ENCODE measurements at regions not wholly inside any gene's neighbourhood (a gene's known extent, or its start where the extent isn't known, plus 50 kb on each side); places are given as distances from the start of the nearest gene placed in this dataset.

DNA sequence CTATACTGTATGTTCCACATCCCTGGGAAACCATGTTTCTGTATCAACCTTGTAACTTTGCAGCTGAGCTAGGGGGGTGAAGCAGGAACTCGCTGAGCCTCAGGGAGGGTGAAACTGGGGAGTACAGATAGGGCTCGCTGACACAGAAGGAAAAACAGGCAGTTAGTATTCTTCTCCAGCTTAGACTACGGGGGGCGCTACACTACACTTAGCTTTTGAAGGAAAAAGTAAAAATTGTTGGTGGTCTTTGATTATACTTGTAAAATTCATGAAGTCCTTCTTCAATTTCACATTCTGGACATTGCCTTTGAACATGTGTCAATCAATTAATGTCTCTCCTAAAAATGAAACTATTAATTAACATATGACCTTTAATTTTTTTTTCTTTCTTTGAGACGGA lies 73.5 kb upstream of the RGMA start:
- Histone ChIP-seq H3K4me3 (no peak overlapping the region), H3K4me1 (no peaks in the 10 kb centered on the region), H3K27me3 (peaks cover 0 to 10% (median 0%) of the 10 kb centered on the region in 4 donors), H3K27ac (no peak overlapping the region), H3K9me3 (no peaks in the 10 kb centered on the region), H3K36me3 (no peaks in the 10 kb centered on the region)
- 79 to 94% methylated on average over 5 of the region's 5 CpGs for WGBS, 2 donors
- intact Hi-C loops (cut with DNase I) = no loop called here
- no peak for DNase-seq
- no peak for TF ChIP-seq POLR2A (IDR thresholded peaks at IDR 0.05)
- TF ChIP-seq, protein P1, sequence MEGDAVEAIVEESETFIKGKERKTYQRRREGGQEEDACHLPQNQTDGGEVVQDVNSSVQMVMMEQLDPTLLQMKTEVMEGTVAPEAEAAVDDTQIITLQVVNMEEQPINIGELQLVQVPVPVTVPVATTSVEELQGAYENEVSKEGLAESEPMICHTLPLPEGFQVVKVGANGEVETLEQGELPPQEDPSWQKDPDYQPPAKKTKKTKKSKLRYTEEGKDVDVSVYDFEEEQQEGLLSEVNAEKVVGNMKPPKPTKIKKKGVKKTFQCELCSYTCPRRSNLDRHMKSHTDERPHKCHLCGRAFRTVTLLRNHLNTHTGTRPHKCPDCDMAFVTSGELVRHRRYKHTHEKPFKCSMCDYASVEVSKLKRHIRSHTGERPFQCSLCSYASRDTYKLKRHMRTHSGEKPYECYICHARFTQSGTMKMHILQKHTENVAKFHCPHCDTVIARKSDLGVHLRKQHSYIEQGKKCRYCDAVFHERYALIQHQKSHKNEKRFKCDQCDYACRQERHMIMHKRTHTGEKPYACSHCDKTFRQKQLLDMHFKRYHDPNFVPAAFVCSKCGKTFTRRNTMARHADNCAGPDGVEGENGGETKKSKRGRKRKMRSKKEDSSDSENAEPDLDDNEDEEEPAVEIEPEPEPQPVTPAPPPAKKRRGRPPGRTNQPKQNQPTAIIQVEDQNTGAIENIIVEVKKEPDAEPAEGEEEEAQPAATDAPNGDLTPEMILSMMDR (IDR thresholded peaks at IDR 0.05) = no peak

DNA sequence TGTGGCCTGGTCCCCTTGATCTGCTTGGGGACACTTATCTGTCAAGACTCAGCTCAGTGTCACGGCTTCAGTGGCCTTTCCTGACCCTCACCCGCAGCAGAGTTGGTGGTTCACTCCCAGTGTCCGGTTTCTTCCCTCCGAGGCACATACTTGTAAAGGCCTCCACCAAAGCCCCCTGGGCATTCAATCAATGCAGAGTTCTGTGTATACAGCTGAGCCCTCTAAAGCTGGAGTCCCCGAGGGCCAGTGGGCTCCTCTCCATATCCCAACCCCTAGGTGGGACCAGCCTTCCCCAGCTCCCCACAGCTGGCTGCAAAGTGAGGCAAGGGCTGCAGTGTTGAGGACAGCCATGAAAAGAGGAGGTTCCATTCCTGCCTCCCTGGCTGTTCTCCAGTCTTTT lies 70.9 kb upstream of the RGMA start:
- Histone ChIP-seq H3K36me3 (no peaks in the 10 kb centered on the region), H3K27ac (no peak overlapping the region), H3K9me3 (no peaks in the 10 kb centered on the region), H3K4me3 (no peak overlapping the region), H3K27me3 (no peaks in the 10 kb centered on the region), H3K4me1 (no peaks in the 10 kb centered on the region)
- WGBS, 2 donors = 36 to 75% methylated on average over 1 to 4 of the region's 5 CpGs
- intact Hi-C loops (cut with DNase I) = no loop called here
- no peak for DNase-seq
- TF ChIP-seq, protein P1 (IDR thresholded peaks at IDR 0.05) = no peak
- no peak for TF ChIP-seq POLR2A (IDR thresholded peaks at IDR 0.05)

- Histone ChIP-seq H3K4me3 (no peak overlapping the region), H3K27ac (no peak overlapping the region), H3K9me3 (no peaks in the 10 kb centered on the region), H3K4me1 (peaks cover 0 to 6% (median 0%) of the 10 kb centered on the region in 3 donors), H3K36me3 (no peaks in the 10 kb centered on the region), H3K27me3 (no peaks in the 10 kb centered on the region)
- TF ChIP-seq POLR2A (IDR thresholded peaks at IDR 0.05) = no peak
- TF ChIP-seq, protein P1 (IDR thresholded peaks at IDR 0.05) = no peak
- DNase-seq = no peak
- WGBS, 2 donors = 82% methylated on average over 7 to 9 of the region's 13 CpGs
- intact Hi-C loops (cut with DNase I) = no loop called here
These were observed 69.3 kb upstream of the RGMA start for GRCh38 chr15:93158097-93158900.

GRCh38 chr15:93154666-93155065 lies 65.7 kb upstream of the RGMA start:
- no peak overlapping the region for H3K4me3 ChIP-seq
- 62 to 70% methylated on average over 5 of the region's 5 CpGs for WGBS, 2 donors
- no peak for DNase-seq
- no peaks in the 10 kb centered on the region for H3K9me3 ChIP-seq
- intact Hi-C loops (cut with DNase I) = no loop called here
- H3K4me1 ChIP-seq = peaks cover 0 to 36% (median 9%) of the 10 kb centered on the region in 3 donors
- no peak overlapping the region for H3K27ac ChIP-seq
- no peaks in the 10 kb centered on the region for H3K36me3 ChIP-seq
- TF ChIP-seq, protein P1 (IDR thresholded peaks at IDR 0.05) = no peak
- TF ChIP-seq POLR2A (IDR thresholded peaks at IDR 0.05) = no peak
- no peaks in the 10 kb centered on the region for H3K27me3 ChIP-seq

DNA sequence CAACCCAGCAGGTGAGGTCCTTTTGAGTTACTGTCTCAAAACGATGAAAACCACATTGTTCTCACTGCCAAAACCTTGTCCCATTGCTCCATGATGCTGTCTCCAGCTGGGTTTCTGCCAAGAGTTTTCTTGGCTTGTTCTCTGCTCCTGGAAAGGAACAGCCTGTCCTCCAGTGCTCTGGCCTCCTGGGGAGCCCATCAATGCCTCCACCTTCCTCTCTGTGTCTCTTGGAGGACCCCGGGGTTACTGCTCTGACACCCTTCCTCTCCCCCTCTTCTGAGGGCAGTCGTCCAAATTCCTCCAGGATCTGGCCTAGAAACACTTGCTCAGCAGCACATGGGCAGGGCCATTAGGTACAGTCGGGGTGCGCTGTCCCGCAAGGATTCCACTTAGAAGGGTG lies 63.9 kb upstream of the RGMA start:
- TF ChIP-seq POLR2A (IDR thresholded peaks at IDR 0.05) = no peak
- TF ChIP-seq, protein P1 (IDR thresholded peaks at IDR 0.05) = no peak
- Histone ChIP-seq H3K9me3 (no peaks in the 10 kb centered on the region), H3K4me1 (peaks cover 0 to 36% (median 9%) of the 10 kb centered on the region in 3 donors), H3K36me3 (no peaks in the 10 kb centered on the region), H3K27me3 (no peaks in the 10 kb centered on the region), H3K27ac (no peak overlapping the region), H3K4me3 (no peak overlapping the region)
- intact Hi-C loops (cut with DNase I) = no loop called here
- no peak for DNase-seq
- 34 to 45% methylated on average over 4 to 6 of the region's 6 CpGs for WGBS, 2 donors
